ENCODE measurements at regions not wholly inside any gene's neighbourhood (a gene's known extent, or its start where the extent isn't known, plus 50 kb on each side); places are given as distances from the start of the nearest gene placed in this dataset.

- H3K27me3 ChIP-seq: no peaks in the 10 kb centered on the region
These were observed 127.9 kb downstream of the ST8SIA2 start for GRCh38 chr15:92521624-92522008.

DNA sequence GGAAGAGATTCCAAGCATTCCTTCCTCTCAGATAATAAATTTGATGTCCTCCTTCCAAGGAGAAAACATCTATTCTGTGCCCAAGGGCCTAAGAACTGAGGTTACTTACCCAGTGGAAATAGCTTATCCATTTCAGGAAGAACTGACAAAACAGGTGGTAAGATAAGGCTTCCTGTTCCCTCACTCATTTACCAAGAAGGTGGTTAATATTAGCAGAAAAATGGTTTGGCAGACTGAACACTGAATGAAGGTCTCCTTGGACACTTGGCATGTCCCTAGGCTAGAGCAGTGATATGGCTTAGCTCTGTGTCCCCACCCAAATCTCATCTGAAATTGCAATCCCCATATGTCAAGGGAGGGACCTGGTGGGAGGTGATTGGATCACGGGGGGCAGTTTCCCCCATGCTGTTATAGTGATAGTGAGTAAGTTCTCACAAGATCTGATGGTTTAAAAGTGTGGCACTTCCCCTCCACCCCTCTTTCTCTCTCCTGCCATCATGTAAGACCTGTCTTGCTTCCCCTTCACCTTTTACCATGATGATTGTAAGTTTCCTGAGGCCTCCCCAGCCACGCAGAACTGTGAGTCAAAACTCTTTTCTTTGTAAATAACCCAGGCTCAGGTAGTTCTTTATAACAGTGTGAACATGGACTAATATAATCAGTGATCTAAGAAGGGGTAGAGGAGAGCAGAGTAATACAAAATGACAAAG lies 127.4 kb downstream of the ST8SIA2 start:
- TF ChIP-seq CTCF (IDR thresholded peaks at IDR 0.05): no peak
- 94 to 98% methylated on average over 2 of the region's 2 CpGs for WGBS, 2 donors
- intact Hi-C loops (cut with DNase I): loop anchor here in 2 of 3 donors (5.0 to 10.0 kb wide), 3 partner anchors 161 to 194 kb away; no protein-coding TSS in a partner anchor
- H3K4me1 ChIP-seq: no peaks in the 10 kb centered on the region
- no peak for DNase-seq
- H3K36me3 ChIP-seq: no peaks in the 10 kb centered on the region
- peak in 1 of 4 donors; percentile 23 for ATAC-seq
- H3K9me3 ChIP-seq: no peaks in the 10 kb centered on the region
- H3K27me3 ChIP-seq: no peaks in the 10 kb centered on the region
- H3K4me3 ChIP-seq: no peak overlapping the region
- FAIRE-seq: no peak
- no peak overlapping the region for H3K27ac ChIP-seq

More at GRCh38 chr15:92521624-92522008, 127.9 kb downstream of the ST8SIA2 start:
- no peak overlapping the region for H3K27ac ChIP-seq
- peak in 5 of 6 donors; percentile 60 to 87 (median 64) for DNase-seq
- no peak overlapping the region for H3K4me3 ChIP-seq
- peak; percentile 95 to 100 (median 100) for ATAC-seq
- no peaks in the 10 kb centered on the region for H3K4me1 ChIP-seq
- 3% methylated on average over 7 of the region's 7 CpGs for WGBS, 2 donors
- intact Hi-C loops (cut with DNase I): loop anchor here in 2 of 3 donors (5.0 to 10.0 kb wide), 3 partner anchors 161 to 193 kb away; no protein-coding TSS in a partner anchor
- no peaks in the 10 kb centered on the region for H3K36me3 ChIP-seq
- peak; percentile 33 to 76 (median 62) for TF ChIP-seq CTCF (IDR thresholded peaks at IDR 0.05)
- peak; percentile 85 for FAIRE-seq
- H3K9me3 ChIP-seq: no peaks in the 10 kb centered on the region

- no peak for TF ChIP-seq CTCF (IDR thresholded peaks at IDR 0.05)
- intact Hi-C loops (cut with DNase I): loop anchor here in 2 of 3 donors (5.0 to 10.0 kb wide), 3 partner anchors 163 to 195 kb away; no protein-coding TSS in a partner anchor
- H3K4me1 ChIP-seq: no peaks in the 10 kb centered on the region
- no peaks in the 10 kb centered on the region for H3K27me3 ChIP-seq
- no peaks in the 10 kb centered on the region for H3K9me3 ChIP-seq
- no peak for DNase-seq
- H3K4me3 ChIP-seq: no peak overlapping the region
- no peak for ATAC-seq
- H3K36me3 ChIP-seq: no peaks in the 10 kb centered on the region
- no peak overlapping the region for H3K27ac ChIP-seq
- FAIRE-seq: no peak
- 90 to 100% methylated on average over 3 of the region's 3 CpGs for WGBS, 2 donors
These were observed 126.0 kb downstream of the ST8SIA2 start for GRCh38 chr15:92519709-92520108.

Data from pancreas (tissue), 10 donors.